OCI-LY1 (cell line): ENCODE measurements at regions not wholly inside any gene's neighbourhood (a gene's known extent, or its start where the extent isn't known, plus 50 kb on each side); places are given as distances from the start of the nearest gene placed in this dataset.

Experiments used
- H2AFZ ChIP-seq: fragments of 200-600 bp; sonication (generic), shearing (Covaris generic); 2 replicates; pipeline ENCODE4 v1.6.0; 2014; ENCODE audit warnings: antibody characterized with exemption, mild to moderate bottlenecking, low read length
- H3F3A ChIP-seq: fragments of 200-600 bp; sonication (generic), shearing (Covaris generic); 2 replicates; pipeline ENCODE4 v1.6.0; 2014; ENCODE audit warnings: mild to moderate bottlenecking, antibody characterized with exemption, low read length, moderate library complexity; ENCODE audit not compliant: insufficient read depth
- H3K27ac ChIP-seq: fragments of 200-600 bp; sonication (generic); 2 replicates; pipeline ENCODE4 v1.5.1; 2014; ENCODE audit warnings: low read length, mixed run types, mild to moderate bottlenecking, low read depth; ENCODE audit not compliant: poor library complexity, severe bottlenecking
- H3K27me3 ChIP-seq: fragments of 200-600 bp; sonication (generic); 2 replicates; pipeline ENCODE4 v1.6.0; 2014; ENCODE audit warnings: antibody characterized with exemption, mild to moderate bottlenecking, low read length, moderate library complexity; ENCODE audit not compliant: insufficient read depth
- H3K36me3 ChIP-seq: fragments of 200-600 bp; sonication (generic); 2 replicates; pipeline ENCODE4 v1.6.1; 2014; ENCODE audit warnings: mild to moderate bottlenecking, antibody characterized with exemption, low read length, moderate library complexity, mixed read lengths; ENCODE audit not compliant: insufficient read depth
- H3K4me1 ChIP-seq: fragments of 200-600 bp; sonication (generic); 2 replicates; pipeline ENCODE4 v1.5.1; 2014; ENCODE audit warnings: mild to moderate bottlenecking, low read length, moderate library complexity; ENCODE audit not compliant: insufficient read depth, severe bottlenecking
- H3K4me2 ChIP-seq: fragments of 200-600 bp; sonication (generic), shearing (Covaris generic); 2 replicates; pipeline ENCODE4 v1.6.1; 2014; ENCODE audit warnings: low read length
- H3K4me3 ChIP-seq: fragments of 200-600 bp; sonication (generic); 2 replicates; pipeline ENCODE4 v1.5.1; 2014; ENCODE audit warnings: low read length, low read depth, mild to moderate bottlenecking, mixed read lengths; ENCODE audit not compliant: poor library complexity, severe bottlenecking
- H3K79me2 ChIP-seq: fragments of 200-600 bp; shearing (Covaris generic); 2 replicates; pipeline ENCODE4 v1.6.1; 2016; ENCODE audit warnings: mixed run types, low read length, mixed read lengths; ENCODE audit not compliant: insufficient read depth
- H3K9ac ChIP-seq: fragments of 200-600 bp; sonication (generic), shearing (Covaris generic); 2 replicates; pipeline ENCODE4 v1.6.1; 2014; ENCODE audit warnings: mild to moderate bottlenecking, low read length, mixed read lengths
- H3K9me2 ChIP-seq: fragments of 200-600 bp; sonication (generic), shearing (Covaris generic); 2 replicates; pipeline ENCODE4 v1.6.1; 2014; ENCODE audit warnings: low read depth, mild to moderate bottlenecking, low read length, mixed read lengths
- H3K9me3 ChIP-seq: fragments of 200-600 bp; shearing (Covaris generic); 2 replicates; pipeline ENCODE4 v1.6.1; 2014; ENCODE audit warnings: low read length, mixed read lengths
- H4K20me1 ChIP-seq: fragments of 200-600 bp; sonication (generic), shearing (Covaris generic); 2 replicates; pipeline ENCODE4 v1.6.0; 2016; ENCODE audit warnings: mild to moderate bottlenecking, low read length; ENCODE audit not compliant: insufficient read depth
- CTCF ChIP-seq: fragments of 200-600 bp; sonication (generic), shearing (Covaris generic); IDR thresholded peaks from 2 replicates; pipeline ENCODE4 v1.5.1; 2017; ENCODE audit warnings: mild to moderate bottlenecking, antibody characterized with exemption, low read length, moderate library complexity, mixed read lengths
- EZH2 ChIP-seq: fragments of 200-600 bp; sonication (generic), shearing (Covaris generic); IDR thresholded peaks from 2 replicates; pipeline ENCODE4 v1.8.0; 2017; ENCODE audit warnings: borderline replicate concordance, mixed run types, mild to moderate bottlenecking, antibody characterized with exemption, low read length, moderate library complexity, mixed read lengths

- Histone ChIP-seq H3K9me3 (no peaks in the 10 kb centered on the region), H3K9ac (no peak overlapping the region), H2AFZ (no peak overlapping the region), H3K4me1 (no peaks in the 10 kb centered on the region), H3F3A (no peaks in the 10 kb centered on the region), H3K4me2 (no peak overlapping the region), H3K27me3 (no peaks in the 10 kb centered on the region), H3K27ac (no peak overlapping the region), H3K79me2 (no peaks in the 10 kb centered on the region), H3K9me2 (no peaks in the 10 kb centered on the region), H3K36me3 (no peaks in the 10 kb centered on the region), H3K4me3 (no peak overlapping the region), H4K20me1 (no peaks in the 10 kb centered on the region)
- TF ChIP-seq EZH2 (no peak), CTCF (no peak)
Measured at GRCh38 chr12:63047146-63047545, 103.9 kb downstream of the AVPR1A start.

- Histone ChIP-seq H3K4me2 (no peak overlapping the region), H3K27me3 (no peaks in the 10 kb centered on the region)
Measured at GRCh38 chr12:63045020-63045860, 105.8 kb downstream of the AVPR1A start.

GRCh38 chr12:63042646-63043045, 107.7 kb upstream of the PPM1H start:
- Histone ChIP-seq H3K27ac (no peak overlapping the region), H3K36me3 (no peaks in the 10 kb centered on the region), H3K4me2 (no peak overlapping the region), H3K79me2 (no peaks in the 10 kb centered on the region), H3K4me3 (no peak overlapping the region), H3K9me2 (no peaks in the 10 kb centered on the region), H3F3A (no peaks in the 10 kb centered on the region), H3K27me3 (no peaks in the 10 kb centered on the region), H3K9ac (no peak overlapping the region), H2AFZ (no peak overlapping the region), H4K20me1 (no peaks in the 10 kb centered on the region), H3K4me1 (no peaks in the 10 kb centered on the region), H3K9me3 (no peaks in the 10 kb centered on the region)
- TF ChIP-seq CTCF (no peak), EZH2 (no peak)

More at GRCh38 chr12:63045020-63045860, 105.8 kb downstream of the AVPR1A start:
- Histone ChIP-seq H4K20me1 (no peaks in the 10 kb centered on the region), H3K27ac (no peak overlapping the region), H3K9me2 (no peaks in the 10 kb centered on the region), H3K4me3 (no peak overlapping the region), H3K9ac (no peak overlapping the region), H3K36me3 (no peaks in the 10 kb centered on the region), H2AFZ (no peak overlapping the region), H3K4me1 (no peaks in the 10 kb centered on the region), H3K79me2 (no peaks in the 10 kb centered on the region), H3K9me3 (no peaks in the 10 kb centered on the region), H3F3A (no peaks in the 10 kb centered on the region)
- TF ChIP-seq CTCF (no peak), EZH2 (no peak)
